Cardiac fibroblast (primary cell): ENCODE measurements at regions not wholly inside any gene's neighbourhood (a gene's known extent, or its start where the extent isn't known, plus 50 kb on each side); places are given as distances from the start of the nearest gene placed in this dataset.
"Not testable (repeated sequence)": the region's sequence is repeated elsewhere in the genome, so short reads cannot be mapped to it uniquely, and the experiment has no call there.

Experiments
- DNase-seq, 2 donors: peaks; one replicate each; pipeline versions ENCODE4 v3.0.0 to v3.0.0-alpha.2; 2010; ENCODE audit warnings: low read depth in 2 of 2
- H3K4me3 ChIP-seq, 2 donors: replicated peaks in 1 of 2; 1 replicate in 1 of 2; 2 replicates in 1 of 2; pipeline ENCODE4 v1.5.1; 2011; ENCODE audit warnings: low read depth in 2 of 2, low read length in 2 of 2, mild to moderate bottlenecking in 2 of 2, moderate library complexity in 1 of 2
- CTCF ChIP-seq: IDR thresholded peaks from one replicate; pipeline ENCODE4 v1.5.1; 2011; ENCODE audit warnings: low read depth, mild to moderate bottlenecking, low read length, inconsistent platforms

- no peak overlapping the region for H3K4me3 ChIP-seq
- no peak for TF ChIP-seq CTCF
- DNase-seq = peak in 1 of 2 donors; percentile 60
Observed at GRCh38 chr10:114751856-114752255, 69.7 kb upstream of the FHIP2A start.

- not testable (repeated sequence) for DNase-seq, H3K4me3 ChIP-seq
Observed at GRCh38 chr10:114752570-114752969, 69.0 kb upstream of the FHIP2A start.

GRCh38 chr10:114753126-114753525, 68.5 kb upstream of the FHIP2A start:
- no peak overlapping the region for H3K4me3 ChIP-seq
- no peak for DNase-seq
- no peak for TF ChIP-seq CTCF

GRCh38 chr10:114754445-114755320, 66.9 kb upstream of the FHIP2A start:
- DNase-seq = peak; percentile 33
- no peak overlapping the region for H3K4me3 ChIP-seq
- no peak for TF ChIP-seq CTCF

- no peak for TF ChIP-seq CTCF
- DNase-seq = no peak
- no peak overlapping the region for H3K4me3 ChIP-seq
Observed at GRCh38 chr10:114755537-114755936, 66.0 kb upstream of the FHIP2A start.

GRCh38 chr10:114758331-114758730, 63.2 kb upstream of the FHIP2A start:
- H3K4me3 ChIP-seq = no peak overlapping the region
- TF ChIP-seq CTCF = no peak
- DNase-seq = no peak

GRCh38 chr10:114761205-114762193, 60.1 kb upstream of the FHIP2A start:
- DNase-seq = no peak
- no peak for TF ChIP-seq CTCF
- H3K4me3 ChIP-seq = no peak overlapping the region
